K562 (cell line): ENCODE measurements at regions not wholly inside any gene's neighbourhood (a gene's known extent, or its start where the extent isn't known, plus 50 kb on each side); places are given as distances from the start of the nearest gene placed in this dataset.

Experiments used
- ATAC-seq: fragments of 200-7000 bp; cut with Tn5 transposase; 3 replicates; pipeline ENCODE4 v1.9.1; 2020; ENCODE audit warnings: moderate library complexity
- BruUV-seq: library from RNA; stranded (reverse); fragments of 400-500 nt; replicated peaks from 2 replicates; lab custom pipeline; 2021; lab: Mats Ljungman, UMichigan
- CTCF ChIA-PET: fragments of 300-600 bp; formaldehyde crosslinking; extraction: SDS; loops from one replicate; lab custom pipeline; 2021; ENCODE audit warnings: low intra/inter-chr PET ratio; lab: Yijun Ruan, JAX
- POLR2A ChIA-PET: fragments of 300-600, 350-650 bp; sonication (Branson Sonifier 250); formaldehyde crosslinking; extraction: SDS; loops from one replicate; lab custom pipeline; 2021; ENCODE audit warnings: antibody characterized with exemption, inconsistent platforms; lab: Yijun Ruan, JAX
- DNase-seq, 4 experiments: peaks; one replicate each; pipeline versions ENCODE4 v3.0.0 to v3.0.0-alpha.2; 2011 to 2018; ENCODE audit warnings: low spot score in 3 of 4, mixed read lengths in 3 of 4; ENCODE audit errors: extremely low read depth in 1 of 4
- FAIRE-seq: peaks from 2 replicates; lab custom pipeline; 2011; peaks lifted over from hg19 to GRCh38; lab: Jason Lieb, UNC
- H2AFZ ChIP-seq: 2 replicates; pipeline ENCODE4 v1.6.0; 2011; ENCODE audit warnings: low read depth, low read length, control low read depth, inconsistent platforms
- H3K27ac ChIP-seq: fragments of 200-600 bp; 3 replicates; pipeline ENCODE4 v1.8.0; 2011; ENCODE audit warnings: low read depth, mild to moderate bottlenecking, control low read depth, inconsistent platforms, low read length, moderate library complexity, mixed read lengths; ENCODE audit errors: extremely low read depth
- H3K27me3 ChIP-seq, 2 experiments: fragments of 300-600 bp in 1 of 2; 2 replicates in 1 of 2; 3 replicates in 1 of 2; pipeline versions ENCODE4 v1.6.0 to v1.8.0; 2011; ENCODE audit warnings: inconsistent platforms in 2 of 2, low read length in 2 of 2, mild to moderate bottlenecking in 1 of 2, mixed read lengths in 1 of 2, moderate library complexity in 1 of 2; ENCODE audit not compliant: control insufficient read depth in 2 of 2, insufficient read depth in 2 of 2
- H3K36me3 ChIP-seq: fragments of 300-600 bp; 3 replicates; pipeline ENCODE4 v1.8.0; 2011; ENCODE audit warnings: mild to moderate bottlenecking, low read length, inconsistent platforms; ENCODE audit not compliant: control insufficient read depth, insufficient read depth
- H3K4me1 ChIP-seq, 2 experiments: fragments of 200-600 bp in 1 of 2; replicated peaks in 1 of 2; 2 replicates in 1 of 2; 3 replicates in 1 of 2; pipeline versions ENCODE4 v1.5.1 to v1.8.0; 2011; ENCODE audit warnings: inconsistent platforms in 2 of 2, low read length in 2 of 2, mild to moderate bottlenecking in 1 of 2, mixed read lengths in 1 of 2, moderate library complexity in 1 of 2; ENCODE audit not compliant: control insufficient read depth in 2 of 2, insufficient read depth in 2 of 2
- H3K4me2 ChIP-seq: 2 replicates; pipeline ENCODE4 v1.6.1; 2011; ENCODE audit warnings: low read length, control low read depth, inconsistent platforms, mixed read lengths; ENCODE audit not compliant: insufficient read depth
- H3K4me3 ChIP-seq: fragments of 200-600 bp; sonication (generic), shearing (Covaris generic); 2 replicates; pipeline ENCODE4 v1.5.1; 2016; ENCODE audit warnings: control low read depth, inconsistent platforms
- H3K79me2 ChIP-seq: fragments of 200-600 bp; 3 replicates; pipeline ENCODE4 v1.8.0; 2011; ENCODE audit warnings: low read length, inconsistent platforms; ENCODE audit not compliant: control insufficient read depth, insufficient read depth
- H3K9ac ChIP-seq, 2 experiments: 2 replicates each; pipeline versions ENCODE4 v1.6.0 to v1.6.1; 2011; ENCODE audit warnings: low read depth in 2 of 2, low read length in 2 of 2, control low read depth in 1 of 2, inconsistent platforms in 1 of 2, mild to moderate bottlenecking in 1 of 2, mixed read lengths in 1 of 2; ENCODE audit not compliant: insufficient read depth in 1 of 2
- H3K9me1 ChIP-seq: one replicate; pipeline ENCODE4 v1.6.0; 2011; ENCODE audit warnings: inconsistent platforms, mild to moderate bottlenecking, low read length, moderate library complexity; ENCODE audit not compliant: control insufficient read depth, insufficient read depth
- H3K9me3 ChIP-seq: replicated peaks from 2 replicates; pipeline ENCODE4 v1.5.1; 2011; ENCODE audit warnings: low read depth, low read length, inconsistent platforms; ENCODE audit not compliant: control insufficient read depth, insufficient read depth
- H4K20me1 ChIP-seq: replicated peaks from 2 replicates; pipeline ENCODE4 v1.6.1; 2011; ENCODE audit warnings: low read length, inconsistent platforms, mixed read lengths; ENCODE audit not compliant: control insufficient read depth, insufficient read depth
- CREB3 ChIP-seq: fragments of 450-650 bp; conservative IDR thresholded peaks from 2 replicates; pipeline ENCODE4 v1.6.1; 2016; ENCODE audit warnings: missing genetic modification characterization, low read depth, mild to moderate bottlenecking, missing compliant biosample characterization, moderate library complexity
- FUS ChIP-seq: fragments of 200-400 bp; formaldehyde crosslinking; optimal IDR thresholded peaks from 2 replicates; pipeline ENCODE3; 2017; ENCODE audit warnings: low read depth, low read length
- HMG20A ChIP-seq: fragments of 450-650 bp; formaldehyde crosslinking; conservative IDR thresholded peaks from 2 replicates; pipeline ENCODE4 v1.4.0; 2020; ENCODE audit warnings: mild to moderate bottlenecking, mixed read lengths
- RBFOX2 ChIP-seq: fragments of 200-400 bp; formaldehyde crosslinking; IDR thresholded peaks from 2 replicates; pipeline ENCODE4 v1.6.1; 2017; ENCODE audit warnings: low read depth, mild to moderate bottlenecking, low read length, moderate library complexity
- RNF219 ChIP-seq: fragments of 250-450 bp; sonication (Bioruptor Pico); IDR thresholded peaks from 2 replicates; pipeline ENCODE4 v1.5.0; 2022; ENCODE audit warnings: mild to moderate bottlenecking
- TCFL5 ChIP-seq: fragments of 250-450 bp; sonication (Bioruptor Pico); conservative IDR thresholded peaks from 2 replicates; pipeline ENCODE4 v1.6.1; 2021; ENCODE audit warnings: mild to moderate bottlenecking, moderate library complexity, matching md5 sums
- ZNF609 ChIP-seq: sonication (generic); formaldehyde crosslinking; IDR thresholded peaks from 2 replicates; pipeline ENCODE4 v1.8.1; 2023; ENCODE audit warnings: missing genetic modification reagents, mild to moderate bottlenecking, borderline replicate concordance
- ZNF766 ChIP-seq: fragments of 200-800 bp; sonication (Bioruptor generic); conservative IDR thresholded peaks from 2 replicates; pipeline ENCODE4 v1.6.1; 2016; ENCODE audit warnings: missing genetic modification characterization, missing compliant biosample characterization
- WGBS: fragments of 100-300 bp; shearing (Covaris generic); methylation state at CpG from one replicate; pipeline ENCODE4 v1.1.6; 2016; ENCODE audit warnings: low coverage, mixed read lengths; ENCODE audit not compliant: insufficient coverage; ENCODE audit errors: missing lambda C conversion rate; 5-methylcytosine and 5-hydroxymethylcytosine counted together
- in situ Hi-C: fragments of 300-500 bp; cut with MboI; formaldehyde crosslinking; loops from 4 replicates; pipeline ENCODE4 v1.15.0; 2018; ENCODE audit warnings: inconsistent platforms, mixed read lengths
- intact Hi-C: fragments of 100-400 bp; cut with micrococcal nuclease; formaldehyde crosslinking; loops from 2 replicates; pipeline ENCODE4 v1.14.2; 2022

GRCh38 chr17:34011599-34011998, 243.5 kb upstream of the CCL2 start:
- 5% methylated on average over 2 of the region's 3 CpGs for WGBS
- DNase-seq = no peak
- in situ Hi-C loops = no loop called here
- Histone ChIP-seq H3K4me1 (no peaks in the 10 kb centered on the region), H3K4me2 (no peak overlapping the region), H3K4me3 (no peak overlapping the region), H3K9ac (no peak overlapping the region), H3K9me3 (no peaks in the 10 kb centered on the region), H4K20me1 (no peaks in the 10 kb centered on the region), H3K27ac (no peak overlapping the region), H3K36me3 (no peaks in the 10 kb centered on the region), H2AFZ (no peak overlapping the region), H3K9me1 (no peaks in the 10 kb centered on the region), H3K79me2 (no peaks in the 10 kb centered on the region), H3K27me3 (peaks cover 0 to 26% of the 10 kb centered on the region in 2 experiments; a peak in 2 of 5 replicates)
- no TSS peak for BruUV-seq
- no peak for FAIRE-seq
- intact Hi-C loops = no loop called here
- TF ChIP-seq ZNF766 (CRISPR knock-in tag) = no peak
- TF ChIP-seq RBFOX2 = no peak
- no peak for TF ChIP-seq CREB3 (tag)
- no peak for TF ChIP-seq HMG20A (CRISPR knock-in tag)
- no peak for TF ChIP-seq RNF219 (CRISPR knock-in tag)
- TF ChIP-seq ZNF609 (CRISPR knock-in tag) = no peak
- TF ChIP-seq TCFL5 = no peak
- TF ChIP-seq FUS = no peak
- CTCF ChIA-PET = no interaction called here
- POLR2A ChIA-PET = interaction anchor here (1.2 kb wide), 1 partner anchor 13 kb away, joined by 3 read pairs; no protein-coding TSS in a partner anchor
- no peak for ATAC-seq
